OCI-LY7 (cell line): ENCODE measurements at regions not wholly inside any gene's neighbourhood (a gene's known extent, or its start where the extent isn't known, plus 50 kb on each side); places are given as distances from the start of the nearest gene placed in this dataset.
A peak's percentile ranks its signal among the peaks of the same experiment; 100 is the strongest.

ENCODE experiments used
- EZH2phosphoT487 ChIP-seq: fragments of 200-600 bp; sonication (generic); IDR thresholded peaks from 2 replicates; pipeline ENCODE4 v1.6.1; 2018; ENCODE audit warnings: low read depth, borderline replicate concordance, mild to moderate bottlenecking, mixed run types, antibody characterized with exemption, low read length, moderate library complexity, mixed read lengths
- TF ChIP-seq, protein P1 (sequence below): fragments of 200-600 bp; sonication (generic); conservative IDR thresholded peaks from 2 replicates; pipeline ENCODE4 v1.5.1; 2014; ENCODE audit warnings: mild to moderate bottlenecking, antibody characterized with exemption, low read length, moderate library complexity, mixed read lengths

DNA sequence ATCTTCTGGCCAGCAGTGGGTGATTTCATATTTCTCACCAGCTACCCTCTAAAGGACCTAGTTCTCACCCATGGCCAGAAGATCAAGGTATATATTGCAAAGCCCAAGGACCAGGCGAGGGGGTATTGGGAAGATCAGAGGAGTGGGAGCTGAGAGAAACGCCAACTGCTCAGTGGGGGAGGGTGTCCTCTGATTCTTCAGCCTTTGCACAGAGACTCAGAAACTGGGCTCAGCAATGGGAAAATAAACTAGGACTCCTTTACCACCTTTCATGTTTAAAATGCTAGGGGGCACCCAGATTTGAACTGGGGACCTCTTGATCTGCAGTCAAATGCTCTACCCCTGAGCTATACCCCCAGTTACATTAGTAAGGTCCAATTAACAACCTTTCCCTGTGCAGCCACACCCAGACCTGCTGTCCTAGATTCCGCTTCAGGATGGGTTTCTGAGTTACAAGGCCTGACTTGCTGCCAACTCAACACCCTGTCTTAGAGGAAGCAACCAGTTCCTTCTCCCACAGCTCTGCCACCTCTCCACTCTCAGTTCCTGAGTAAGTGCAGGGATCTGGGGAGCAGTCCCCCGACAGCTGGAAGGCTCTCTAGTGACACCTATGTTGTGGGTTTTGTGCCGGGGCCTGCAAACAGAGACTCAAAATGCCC is 93.5 kb downstream of the ZNF783 start:
- TF ChIP-seq, protein P1, sequence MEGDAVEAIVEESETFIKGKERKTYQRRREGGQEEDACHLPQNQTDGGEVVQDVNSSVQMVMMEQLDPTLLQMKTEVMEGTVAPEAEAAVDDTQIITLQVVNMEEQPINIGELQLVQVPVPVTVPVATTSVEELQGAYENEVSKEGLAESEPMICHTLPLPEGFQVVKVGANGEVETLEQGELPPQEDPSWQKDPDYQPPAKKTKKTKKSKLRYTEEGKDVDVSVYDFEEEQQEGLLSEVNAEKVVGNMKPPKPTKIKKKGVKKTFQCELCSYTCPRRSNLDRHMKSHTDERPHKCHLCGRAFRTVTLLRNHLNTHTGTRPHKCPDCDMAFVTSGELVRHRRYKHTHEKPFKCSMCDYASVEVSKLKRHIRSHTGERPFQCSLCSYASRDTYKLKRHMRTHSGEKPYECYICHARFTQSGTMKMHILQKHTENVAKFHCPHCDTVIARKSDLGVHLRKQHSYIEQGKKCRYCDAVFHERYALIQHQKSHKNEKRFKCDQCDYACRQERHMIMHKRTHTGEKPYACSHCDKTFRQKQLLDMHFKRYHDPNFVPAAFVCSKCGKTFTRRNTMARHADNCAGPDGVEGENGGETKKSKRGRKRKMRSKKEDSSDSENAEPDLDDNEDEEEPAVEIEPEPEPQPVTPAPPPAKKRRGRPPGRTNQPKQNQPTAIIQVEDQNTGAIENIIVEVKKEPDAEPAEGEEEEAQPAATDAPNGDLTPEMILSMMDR: 0 out of 2 replicates have a peak, but pooled peaks have one; percentile 15
- no peak for TF ChIP-seq EZH2phosphoT487
